Stimulated activated CD4-positive, alpha-beta T cell treated with anti-CD3 and anti-CD28 coated beads, Interleukin-12 subunit alpha, Interleukin-12 subunit beta, amount 100 ng/mL, for 24 hours (primary cell): ENCODE measurements at regions not wholly inside any gene's neighbourhood (a gene's known extent, or its start where the extent isn't known, plus 50 kb on each side); places are given as distances from the start of the nearest gene placed in this dataset.
"Not testable (repeated sequence)": the region's sequence is repeated elsewhere in the genome, so short reads cannot be mapped to it uniquely, and the experiment has no call there.

Experiments
- DNase-seq, 2 experiments: peaks; one replicate each; pipeline ENCODE4 v3.0.0-alpha.2; 2020; ENCODE audit warnings: low read depth in 2 of 2

DNA sequence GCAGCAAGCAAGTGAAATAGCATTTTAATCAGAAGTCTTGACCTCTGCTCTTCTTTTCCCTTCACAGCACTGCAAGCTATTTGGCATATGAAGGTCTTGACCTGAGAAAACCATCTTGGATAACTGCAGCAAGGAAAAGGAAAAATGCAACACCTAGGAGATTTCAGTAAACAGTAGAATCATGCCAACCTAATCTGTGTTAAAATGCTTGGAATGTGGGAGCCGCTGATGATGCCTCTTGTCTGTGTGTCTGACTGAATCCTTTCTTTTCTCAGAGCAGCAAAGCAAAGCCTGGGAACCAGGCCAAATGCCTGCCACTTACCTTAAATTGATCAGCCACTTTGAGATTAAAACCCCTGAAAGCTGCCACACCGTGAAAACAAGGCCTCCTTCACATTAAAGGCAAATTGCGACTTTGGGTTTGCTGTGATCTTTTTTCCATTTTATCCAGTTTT, 80.4 kb upstream of the CDK6 start:
- DNase-seq, result no peak

DNA sequence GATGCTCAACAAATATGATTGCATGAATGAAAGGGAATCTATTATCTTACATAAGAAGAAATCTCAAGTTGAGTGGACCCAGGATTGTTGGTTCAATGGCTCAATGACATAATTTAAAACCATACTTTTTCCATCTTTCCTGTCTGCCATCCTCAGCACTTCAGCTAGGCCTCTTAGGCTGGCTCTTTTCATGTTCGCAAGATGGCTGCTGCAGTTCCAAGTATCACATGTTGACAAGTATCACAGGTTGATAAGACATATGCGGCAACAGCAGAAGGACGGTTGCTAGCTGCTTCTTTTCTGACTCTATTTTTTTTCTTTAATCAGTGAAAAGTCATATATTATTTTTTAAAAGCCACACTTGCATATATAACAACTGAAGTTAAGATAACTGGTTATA, 79.0 kb upstream of the CDK6 start:
- no peak for DNase-seq

DNA sequence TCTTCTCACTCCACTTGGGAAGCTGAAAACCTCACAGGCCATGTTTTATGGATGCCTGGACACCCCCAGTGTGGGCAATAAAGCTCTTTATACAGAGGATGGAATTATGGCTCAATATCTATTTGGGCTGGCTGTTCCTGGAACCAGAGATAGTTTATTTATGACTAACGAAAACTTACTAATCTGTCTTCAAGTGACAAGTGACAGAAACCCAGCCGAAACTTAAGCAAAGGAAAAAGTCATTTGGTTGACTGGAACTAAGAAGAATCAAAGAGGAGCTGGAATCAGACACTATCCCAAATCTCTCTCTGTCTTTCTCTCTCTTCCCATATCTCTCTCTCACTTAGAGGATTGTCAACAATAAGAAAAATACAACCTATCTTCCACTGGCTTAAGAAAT, 78.3 kb upstream of the CDK6 start:
- DNase-seq, result no peak

DNA sequence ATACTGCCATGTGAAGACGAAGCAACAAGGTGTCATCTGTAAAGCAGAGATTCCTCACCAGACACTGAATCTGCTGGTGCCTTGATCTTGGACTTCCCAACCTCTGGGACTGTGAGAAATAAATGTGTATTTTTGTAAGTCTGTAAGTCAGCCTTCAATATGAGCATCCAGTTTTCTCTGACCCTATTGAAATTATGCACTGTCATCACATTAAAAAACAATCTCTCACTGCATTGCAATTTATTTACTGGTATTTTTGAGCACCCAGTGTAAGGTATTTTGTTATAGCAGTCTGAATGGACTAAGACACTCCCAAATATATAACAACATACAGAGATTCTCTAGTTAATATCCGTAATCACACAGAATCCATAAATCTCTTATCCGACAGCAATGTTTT, 77.5 kb upstream of the CDK6 start:
- DNase-seq, result no peak

DNA sequence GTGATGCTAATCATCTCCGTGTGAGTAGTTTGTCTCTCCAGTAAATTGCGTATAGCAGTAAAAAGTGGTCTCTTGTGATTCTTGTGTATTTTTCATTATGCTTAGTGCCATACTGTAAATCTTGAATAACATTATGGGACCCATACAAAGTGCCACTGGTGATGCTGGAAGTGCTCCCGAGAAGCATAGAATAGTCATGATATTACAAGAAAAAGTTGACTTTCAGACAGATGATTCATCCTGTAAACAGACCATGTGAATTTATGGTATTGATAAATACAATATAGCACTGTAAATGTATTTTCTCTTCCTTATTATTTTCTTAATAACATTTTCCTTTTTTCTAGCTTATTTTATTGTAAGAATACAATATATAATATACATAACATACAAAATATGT, 74.6 kb upstream of the CDK6 start:
- no peak for DNase-seq

DNA sequence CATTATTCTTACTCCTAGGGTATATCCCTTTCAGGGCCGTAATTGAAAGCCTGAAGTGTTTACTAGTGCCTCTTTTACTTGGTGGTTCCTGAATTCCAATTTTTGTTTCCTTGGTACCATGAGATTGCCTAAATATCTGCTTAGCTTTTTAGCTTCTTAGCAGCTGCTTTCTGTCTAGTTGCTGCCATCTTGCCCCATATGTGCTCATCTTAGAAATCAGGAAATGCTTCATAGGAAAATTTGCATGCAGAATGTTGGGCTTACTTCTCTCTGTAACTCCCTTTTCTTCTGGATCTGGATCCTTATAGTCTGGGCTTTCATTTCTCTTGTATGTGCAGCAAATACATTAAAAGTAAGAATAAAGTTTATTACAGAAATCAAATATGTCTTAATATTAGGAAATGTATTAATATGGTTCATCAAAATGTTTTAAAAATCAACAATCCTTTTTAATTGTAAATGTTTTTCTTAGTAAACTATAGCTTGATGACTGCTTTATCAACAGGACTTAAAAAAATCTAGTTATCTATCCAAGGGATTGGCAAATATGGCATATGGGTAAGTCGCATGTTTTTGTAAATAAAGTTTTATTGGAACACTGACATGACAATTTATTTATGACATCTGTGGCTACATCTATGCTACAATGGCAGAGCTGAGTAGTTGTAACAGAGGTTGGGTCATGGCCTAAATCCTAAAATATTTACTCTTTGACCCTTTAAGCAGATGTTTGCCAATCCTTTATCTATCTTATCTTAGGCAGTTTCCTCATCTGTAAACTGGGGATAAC, 73.5 kb upstream of the CDK6 start:
- DNase-seq, result no peak

DNA sequence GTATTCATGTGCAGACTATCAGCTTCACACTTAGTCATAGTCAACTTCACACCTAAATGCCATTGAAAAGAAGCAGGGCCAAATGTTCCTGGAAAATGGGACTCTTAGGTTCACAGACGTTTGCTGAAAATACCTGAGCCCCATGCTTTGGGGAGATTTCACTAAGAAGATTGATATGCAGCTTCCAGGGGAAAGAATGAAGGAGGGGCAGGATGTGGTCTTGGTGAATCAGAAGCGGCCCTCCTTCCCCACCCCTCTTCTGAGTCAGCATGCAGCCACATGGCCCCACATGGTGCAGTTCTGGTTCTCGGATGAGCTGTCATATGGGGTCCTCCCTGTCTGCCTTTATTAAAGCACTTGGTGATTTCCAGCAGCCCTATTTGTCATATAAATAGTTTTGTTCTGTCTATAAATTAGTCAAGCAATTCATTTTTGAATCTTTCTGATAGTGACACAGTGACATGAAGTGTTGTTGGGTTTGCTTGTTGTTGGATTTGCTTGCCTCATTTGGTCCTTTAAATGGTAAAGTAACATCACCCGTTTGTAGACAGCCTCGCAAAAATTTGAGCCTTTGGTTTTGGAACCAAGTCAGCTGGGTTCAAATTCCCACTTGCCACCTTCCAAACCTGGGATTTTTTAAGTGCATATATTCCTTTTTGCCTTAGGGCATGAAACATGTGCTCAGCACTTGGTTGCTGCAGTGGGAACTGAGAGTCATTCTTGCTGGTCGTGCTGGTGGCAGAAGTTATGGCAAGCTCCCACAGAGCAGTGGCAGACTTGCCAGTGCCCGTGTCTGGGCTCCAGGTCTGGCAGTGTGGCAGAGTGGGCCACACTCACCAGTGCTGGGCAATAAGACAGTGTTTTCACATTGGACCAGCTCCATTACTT, 68.1 kb upstream of the CDK6 start:
- DNase-seq, result peak; percentile 81 to 84

DNA sequence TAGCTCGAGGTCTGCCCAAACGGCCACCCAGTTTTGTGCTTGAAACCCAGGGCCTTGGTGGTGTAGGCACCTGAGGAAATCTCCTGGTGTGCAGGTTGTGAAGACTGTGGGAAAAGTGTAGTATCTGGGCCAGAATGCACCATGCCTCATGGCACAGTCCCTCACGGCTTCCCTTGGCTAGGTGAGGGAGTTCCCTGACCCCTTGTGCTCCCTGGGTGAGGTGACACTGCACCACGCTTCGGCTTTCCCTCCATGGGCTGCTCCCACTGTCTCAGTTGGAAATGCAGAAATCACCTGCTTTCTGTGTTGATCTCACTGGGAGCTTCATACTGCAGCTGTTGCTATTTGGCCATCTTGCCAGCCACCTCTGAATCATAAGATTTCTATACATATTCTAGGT, 62.4 kb upstream of the CDK6 start:
- no peak for DNase-seq

DNA sequence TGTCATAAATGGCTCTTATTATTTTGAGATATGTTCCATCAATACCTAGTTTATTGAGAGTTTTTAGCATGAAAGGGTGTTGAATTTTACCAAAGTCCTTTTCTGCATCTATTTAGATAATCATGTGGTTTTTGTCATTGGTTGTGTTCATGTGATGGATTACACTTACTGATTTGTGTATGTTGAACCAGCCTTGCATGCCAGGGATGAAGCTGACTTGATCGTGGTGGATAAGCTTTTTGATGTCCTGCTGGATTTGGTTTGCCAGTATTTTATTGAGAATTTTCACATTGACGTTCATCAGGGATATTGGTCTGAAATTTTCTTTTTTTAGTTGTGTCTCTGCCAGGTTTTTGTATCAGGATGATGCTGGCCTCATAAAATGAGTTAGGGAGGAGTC, 58.5 kb upstream of the CDK6 start:
- not testable (repeated sequence) for DNase-seq

DNA sequence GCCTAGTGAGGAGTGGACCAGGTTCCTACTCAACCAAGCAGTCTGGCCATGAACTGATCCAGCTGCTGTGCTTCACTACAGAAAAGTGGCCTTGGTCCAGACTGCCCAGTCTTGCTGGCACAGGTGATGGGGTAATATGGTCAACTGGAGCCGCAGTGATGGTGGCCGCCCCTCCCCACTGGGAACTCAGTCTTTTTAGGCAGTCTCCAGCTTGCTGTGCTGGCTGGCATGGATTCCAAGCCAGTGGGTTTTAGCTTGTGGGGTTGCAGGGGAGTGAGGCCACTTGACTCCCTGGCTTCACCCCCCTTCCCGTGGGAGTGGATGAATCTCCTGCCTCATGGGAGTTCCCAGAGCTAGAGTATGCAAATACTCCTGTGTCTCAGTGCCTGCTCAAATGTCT, 52.7 kb upstream of the CDK6 start:
- no peak for DNase-seq
